Kidney epithelial cell (primary cell): ENCODE measurements at regions not wholly inside any gene's neighbourhood (a gene's known extent, or its start where the extent isn't known, plus 50 kb on each side); places are given as distances from the start of the nearest gene placed in this dataset.
"Not testable (repeated sequence)": the region's sequence is repeated elsewhere in the genome, so short reads cannot be mapped to it uniquely, and the experiment has no call there.

ENCODE experiments used
- DNase-seq: peaks from one replicate; pipeline ENCODE4 v3.0.0-alpha.2; 2010; ENCODE audit warnings: low read depth
- H3K27me3 ChIP-seq: 2 replicates; pipeline ENCODE4 v1.6.0; 2011; ENCODE audit warnings: low read length; ENCODE audit not compliant: control insufficient read depth, insufficient read depth
- H3K36me3 ChIP-seq: 2 replicates; pipeline ENCODE4 v1.5.1; 2011; ENCODE audit warnings: low read length; ENCODE audit not compliant: control insufficient read depth, insufficient read depth
- H3K4me3 ChIP-seq: 2 replicates; pipeline ENCODE4 v1.5.1; 2011; ENCODE audit warnings: low read depth, mild to moderate bottlenecking, control low read depth, low read length
- CTCF ChIP-seq: IDR thresholded peaks from 2 replicates; pipeline ENCODE4 v1.5.1; 2011; ENCODE audit warnings: mild to moderate bottlenecking, moderate library complexity, low read length, control low read depth, inconsistent platforms; ENCODE audit not compliant: insufficient read depth, poor library complexity, severe bottlenecking

- Histone ChIP-seq H3K27me3 (no peaks in the 10 kb centered on the region), H3K36me3 (no peaks in the 10 kb centered on the region), H3K4me3 (no peak overlapping the region)
- DNase-seq = no peak
- no peak for TF ChIP-seq CTCF
Measured at GRCh38 chr5:107724642-107725041, 53.9 kb upstream of the EFNA5 start.

- not testable (repeated sequence) for H3K36me3 ChIP-seq, DNase-seq, H3K27me3 ChIP-seq, H3K4me3 ChIP-seq
Measured at GRCh38 chr5:107721241-107721640, 50.5 kb upstream of the EFNA5 start.
